Thyroid gland (tissue), 4 donors: ENCODE measurements at regions not wholly inside any gene's neighbourhood (a gene's known extent, or its start where the extent isn't known, plus 50 kb on each side); places are given as distances from the start of the nearest gene placed in this dataset.

Experiments
- DNase-seq, 2 donors: peaks; one replicate each; pipeline ENCODE4 v3.0.0-alpha.2; 2019
- H3K27ac ChIP-seq, 3 donors: fragments of 200-600 bp; sonication (generic); 1 replicate in 2 of 3; 2 replicates in 1 of 3; pipeline ENCODE4 v1.5.1; 2016 to 2019; ENCODE audit warnings: mild to moderate bottlenecking in 1 of 3, moderate library complexity in 1 of 3
- H3K27me3 ChIP-seq: fragments of 200-600 bp; sonication (generic); one replicate; pipeline ENCODE4 v1.5.1; 2019
- H3K36me3 ChIP-seq, 2 donors: fragments of 200-600 bp; sonication (generic); one replicate each; pipeline ENCODE4 v1.5.1; 2016 to 2019
- H3K4me1 ChIP-seq, 2 donors: fragments of 200-600 bp; sonication (generic); one replicate each; pipeline ENCODE4 v1.5.1; 2017 to 2019
- H3K4me3 ChIP-seq, 3 donors: fragments of 200-600 bp; sonication (generic); replicated peaks in 1 of 3; 1 replicate in 2 of 3; 2 replicates in 1 of 3; pipeline ENCODE4 v1.5.1; 2016; ENCODE audit warnings: mild to moderate bottlenecking in 1 of 3
- H3K9me3 ChIP-seq: fragments of 200-600 bp; sonication (generic); one replicate; pipeline ENCODE4 v1.5.1; 2017
- CTCF ChIP-seq, 6 experiments: fragments of 200-600 bp in 3 of 6; fragments of 450-650 bp in 3 of 6; sonication (generic) in 3 of 6; IDR thresholded peaks; one replicate each; pipeline ENCODE4 v1.5.1; 2016 to 2019; ENCODE audit warnings: antibody characterized with exemption in 6 of 6, mild to moderate bottlenecking in 2 of 6, inconsistent platforms in 1 of 6, moderate library complexity in 1 of 6
- POLR2A ChIP-seq, 2 donors: fragments of 450-650 bp; IDR thresholded peaks; one replicate each; pipeline ENCODE4 v1.6.1; 2017; ENCODE audit warnings: antibody characterized with exemption in 2 of 2, mild to moderate bottlenecking in 2 of 2, moderate library complexity in 1 of 2
- WGBS, 2 donors: methylation state at CpG; one replicate each; pipeline ENCODE4 v1.1.5; 2017; 5-methylcytosine and 5-hydroxymethylcytosine counted together
- intact Hi-C: fragments of 100-400 bp; cut with DNase I; formaldehyde crosslinking; loops from one replicate; pipeline ENCODE4 v1.15.1; 2023

- H3K36me3 ChIP-seq = no peaks in the 10 kb centered on the region
- TF ChIP-seq CTCF (IDR thresholded peaks at IDR 0.05) (no peak), POLR2A (IDR thresholded peaks at IDR 0.05) (no peak)
- 68 to 72% methylated on average over 1 of the region's 1 CpG for WGBS, 2 donors
- H3K4me3 ChIP-seq = no peak overlapping the region
- no peak for DNase-seq
- no peak overlapping the region for H3K27ac ChIP-seq
- intact Hi-C loops = no loop called here
- no peaks in the 10 kb centered on the region for H3K4me1 ChIP-seq
- H3K27me3 ChIP-seq = no peaks in the 10 kb centered on the region
- no peaks in the 10 kb centered on the region for H3K9me3 ChIP-seq
Observed at GRCh38 chr5:19301271-19301670, 686.7 kb downstream of the CDH18 start.

GRCh38 chr5:19314840-19315239 is 673.2 kb downstream of the CDH18 start:
- TF ChIP-seq CTCF (IDR thresholded peaks at IDR 0.05) (no peak), POLR2A (IDR thresholded peaks at IDR 0.05) (no peak)
- 61 to 81% methylated on average over 1 of the region's 1 CpG for WGBS, 2 donors
- no peaks in the 10 kb centered on the region for H3K4me1 ChIP-seq
- no peak for DNase-seq
- H3K27ac ChIP-seq = no peak overlapping the region
- H3K9me3 ChIP-seq = no peaks in the 10 kb centered on the region
- H3K36me3 ChIP-seq = no peaks in the 10 kb centered on the region
- H3K27me3 ChIP-seq = no peaks in the 10 kb centered on the region
- H3K4me3 ChIP-seq = no peak overlapping the region
- intact Hi-C loops = no loop called here

- no peak for DNase-seq
- intact Hi-C loops = no loop called here
- no peak overlapping the region for H3K27ac ChIP-seq
- H3K4me1 ChIP-seq = no peaks in the 10 kb centered on the region
- WGBS, 2 donors = 95 to 97% methylated on average over 1 of the region's 1 CpG
- H3K27me3 ChIP-seq = no peaks in the 10 kb centered on the region
- H3K36me3 ChIP-seq = no peaks in the 10 kb centered on the region
- TF ChIP-seq POLR2A (IDR thresholded peaks at IDR 0.05) = no peak
- TF ChIP-seq CTCF (IDR thresholded peaks at IDR 0.05) = no peak
- no peak overlapping the region for H3K4me3 ChIP-seq
- no peaks in the 10 kb centered on the region for H3K9me3 ChIP-seq
Observed at GRCh38 chr5:19319252-19319651, 668.7 kb downstream of the CDH18 start.

- Histone ChIP-seq H3K36me3 (no peaks in the 10 kb centered on the region), H3K4me1 (no peaks in the 10 kb centered on the region), H3K9me3 (no peaks in the 10 kb centered on the region), H3K27me3 (no peaks in the 10 kb centered on the region), H3K27ac (no peak overlapping the region), H3K4me3 (no peak overlapping the region)
- intact Hi-C loops = no loop called here
- TF ChIP-seq POLR2A (IDR thresholded peaks at IDR 0.05) = no peak
- TF ChIP-seq CTCF (IDR thresholded peaks at IDR 0.05) = no peak
- WGBS, 2 donors = 69 to 87% methylated on average over 4 of the region's 4 CpGs
- no peak for DNase-seq
Observed at GRCh38 chr5:19322716-19323485, 665.1 kb downstream of the CDH18 start.

GRCh38 chr5:19334278-19334677 is 653.7 kb downstream of the CDH18 start:
- Histone ChIP-seq H3K36me3 (no peaks in the 10 kb centered on the region), H3K4me1 (no peaks in the 10 kb centered on the region), H3K4me3 (no peak overlapping the region), H3K27ac (no peak overlapping the region), H3K9me3 (no peaks in the 10 kb centered on the region), H3K27me3 (no peaks in the 10 kb centered on the region)
- 75% methylated on average over 6 of the region's 6 CpGs for WGBS, 2 donors
- TF ChIP-seq CTCF (IDR thresholded peaks at IDR 0.05) = no peak
- no peak for TF ChIP-seq POLR2A (IDR thresholded peaks at IDR 0.05)
- DNase-seq = no peak
- intact Hi-C loops = no loop called here
